Nephron (organoid): ENCODE measurements at regions not wholly inside any gene's neighbourhood (a gene's known extent, or its start where the extent isn't known, plus 50 kb on each side); places are given as distances from the start of the nearest gene placed in this dataset.

Source experiments
- H3K27ac Mint-ChIP-seq, 3 experiments: 2 replicates each; pipeline ENCODE4 v1.8.0; 2020; ENCODE audit warnings: mixed read lengths in 3 of 3, mild to moderate bottlenecking in 2 of 3, moderate library complexity in 1 of 3
- H3K27me3 Mint-ChIP-seq: 2 replicates; pipeline ENCODE4 v1.8.0; 2021; ENCODE audit warnings: low read depth, mild to moderate bottlenecking, moderate library complexity, mixed read lengths
- H3K36me3 Mint-ChIP-seq: 2 replicates; pipeline ENCODE4 v1.8.0; 2020; ENCODE audit warnings: low read depth, mixed read lengths
- H3K4me1 Mint-ChIP-seq: 2 replicates; pipeline ENCODE4 v1.8.0; 2020; ENCODE audit warnings: mixed read lengths
- H3K4me3 Mint-ChIP-seq, 3 experiments: 2 replicates each; pipeline ENCODE4 v1.8.0; 2020; ENCODE audit warnings: mild to moderate bottlenecking in 3 of 3, mixed read lengths in 3 of 3, moderate library complexity in 2 of 3
- H3K9me3 Mint-ChIP-seq: 2 replicates; pipeline ENCODE4 v1.8.0; 2020; ENCODE audit warnings: mixed read lengths
- CTCF ChIP-seq, 3 experiments: fragments of 200-600 bp; sonication (generic); IDR thresholded peaks; one replicate each; pipeline ENCODE4 v1.5.0; 2021; ENCODE audit warnings: antibody characterized with exemption in 3 of 3; ENCODE audit not compliant: unreplicated experiment in 3 of 3

- Mint-ChIP-seq H3K9me3 (no peaks in the 10 kb centered on the region), H3K27me3 (no peaks in the 10 kb centered on the region), H3K4me3 (no peak overlapping the region), H3K27ac (no peak overlapping the region), H3K36me3 (no peaks in the 10 kb centered on the region), H3K4me1 (no peaks in the 10 kb centered on the region)
- no peak for TF ChIP-seq CTCF (IDR thresholded peaks at IDR 0.05; ENCODE audit: unreplicated experiment in 3 of 3)
Observed at GRCh38 chr17:14903854-14904253, 361.3 kb downstream of the PMP22 start.

- Mint-ChIP-seq H3K27ac (no peak overlapping the region), H3K4me3 (no peak overlapping the region), H3K9me3 (peaks cover 5% of the 10 kb centered on the region), H3K4me1 (no peaks in the 10 kb centered on the region), H3K27me3 (no peaks in the 10 kb centered on the region), H3K36me3 (peaks cover 6% of the 10 kb centered on the region)
- TF ChIP-seq CTCF (IDR thresholded peaks at IDR 0.05; ENCODE audit: unreplicated experiment in 3 of 3) = no peak
Observed at GRCh38 chr17:14902803-14903202, 362.3 kb downstream of the PMP22 start.

GRCh38 chr17:14902297-14902696 is 362.8 kb downstream of the PMP22 start:
- no peak overlapping the region for H3K4me3 Mint-ChIP-seq
- no peak overlapping the region for H3K27ac Mint-ChIP-seq
- TF ChIP-seq CTCF (IDR thresholded peaks at IDR 0.05; ENCODE audit: unreplicated experiment in 3 of 3) = no peak
- H3K36me3 Mint-ChIP-seq = peaks cover 6% of the 10 kb centered on the region
- no peaks in the 10 kb centered on the region for H3K27me3 Mint-ChIP-seq
- peaks cover 9% of the 10 kb centered on the region for H3K9me3 Mint-ChIP-seq
- H3K4me1 Mint-ChIP-seq = no peaks in the 10 kb centered on the region

GRCh38 chr17:14901376-14901775 is 363.8 kb downstream of the PMP22 start:
- no peak overlapping the region for H3K27ac Mint-ChIP-seq
- no peaks in the 10 kb centered on the region for H3K27me3 Mint-ChIP-seq
- peaks cover 6% of the 10 kb centered on the region for H3K36me3 Mint-ChIP-seq

GRCh38 chr17:14886200-14886739 is 378.9 kb downstream of the PMP22 start:
- H3K27ac Mint-ChIP-seq = no peak overlapping the region
- no peaks in the 10 kb centered on the region for H3K4me1 Mint-ChIP-seq
- H3K36me3 Mint-ChIP-seq = peaks cover 12% of the 10 kb centered on the region
- H3K9me3 Mint-ChIP-seq = peaks cover 48% of the 10 kb centered on the region
- H3K27me3 Mint-ChIP-seq = no peaks in the 10 kb centered on the region
- no peak overlapping the region for H3K4me3 Mint-ChIP-seq
- no peak for TF ChIP-seq CTCF (IDR thresholded peaks at IDR 0.05; ENCODE audit: unreplicated experiment in 3 of 3)

More at GRCh38 chr17:14901376-14901775, 363.8 kb downstream of the PMP22 start:
- no peak overlapping the region for H3K4me3 Mint-ChIP-seq
- TF ChIP-seq CTCF (IDR thresholded peaks at IDR 0.05; ENCODE audit: unreplicated experiment in 3 of 3) = no peak
- H3K4me1 Mint-ChIP-seq = no peaks in the 10 kb centered on the region
- peaks cover 12% of the 10 kb centered on the region for H3K9me3 Mint-ChIP-seq

GRCh38 chr17:14882131-14882530 is 383.0 kb downstream of the PMP22 start:
- Mint-ChIP-seq H3K9me3 (peaks cover 35% of the 10 kb centered on the region), H3K4me1 (no peaks in the 10 kb centered on the region), H3K27me3 (no peaks in the 10 kb centered on the region), H3K4me3 (no peak overlapping the region), H3K36me3 (peaks cover 8% of the 10 kb centered on the region), H3K27ac (no peak overlapping the region)
- TF ChIP-seq CTCF (IDR thresholded peaks at IDR 0.05; ENCODE audit: unreplicated experiment in 3 of 3) = no peak
